B cell (primary cell): ENCODE measurements at regions not wholly inside any gene's neighbourhood (a gene's known extent, or its start where the extent isn't known, plus 50 kb on each side); places are given as distances from the start of the nearest gene placed in this dataset.

Experiments
- ATAC-seq: fragments of 200-7000 bp; cut with Tn5 transposase; one replicate; pipeline ENCODE4 v1.10.0; 2021; ENCODE audit warnings: low read depth, mild to moderate bottlenecking, moderate number of reproducible peaks, moderate library complexity
- CTCF ChIA-PET: fragments of 350-600 bp; sonication (Branson Sonifier 250); formaldehyde crosslinking; loops from one replicate; lab custom pipeline; 2021; ENCODE audit warnings: antibody characterized with exemption, inconsistent platforms; lab: Charles Lee
- POLR2A ChIA-PET: fragments of 350-600 bp; sonication (Branson Sonifier 250); formaldehyde crosslinking; loops from one replicate; lab custom pipeline; 2021; ENCODE audit warnings: antibody characterized with exemption; lab: Charles Lee
- DNase-seq: peaks from one replicate; pipeline ENCODE4 v3.0.0; 2013
- H2AFZ ChIP-seq: 2 replicates; pipeline ENCODE4 v1.6.1; 2012; ENCODE audit warnings: mild to moderate bottlenecking, low read depth, low read length; ENCODE audit not compliant: insufficient read depth, poor library complexity, severe bottlenecking
- H3K27ac ChIP-seq, 2 donors: 1 replicate in 1 of 2; 2 replicates in 1 of 2; pipeline ENCODE4 v1.5.1; 2012 to 2013; ENCODE audit warnings: low read length in 2 of 2, mild to moderate bottlenecking in 2 of 2, moderate library complexity in 1 of 2
- H3K27me3 ChIP-seq, 4 experiments: fragments of 200-600 bp in 1 of 4; sonication (generic) in 1 of 4; replicated peaks in 1 of 4; 1 replicate in 2 of 4; 2 replicates in 2 of 4; pipeline versions ENCODE4 v1.6.1 to v1.7.0; 2013 to 2016; ENCODE audit warnings: low read length in 3 of 4, mild to moderate bottlenecking in 2 of 4, mixed read lengths in 1 of 4, moderate library complexity in 1 of 4; ENCODE audit not compliant: insufficient read depth in 4 of 4, control insufficient read depth in 3 of 4; ENCODE audit errors: control extremely low read depth in 1 of 4
- H3K36me3 ChIP-seq, 2 experiments: replicated peaks in 1 of 2; 1 replicate in 1 of 2; 2 replicates in 1 of 2; pipeline versions ENCODE4 v1.6.1 to v1.7.1; 2013; ENCODE audit warnings: low read length in 1 of 2; ENCODE audit not compliant: insufficient read depth in 2 of 2, control insufficient read depth in 1 of 2; ENCODE audit errors: control extremely low read depth in 1 of 2, extremely low read depth in 1 of 2
- H3K4me1 ChIP-seq, 2 donors: fragments of 200-600 bp in 1 of 2; sonication (generic) in 1 of 2; 1 replicate in 1 of 2; 2 replicates in 1 of 2; pipeline versions ENCODE4 v1.5.1 to v1.6.1; 2013 to 2017; ENCODE audit warnings: low read length in 2 of 2; ENCODE audit not compliant: control insufficient read depth in 2 of 2, insufficient read depth in 2 of 2
- H3K4me2 ChIP-seq: replicated peaks from 2 replicates; pipeline ENCODE3; 2012; ENCODE audit warnings: mild to moderate bottlenecking, low read depth, low read length; ENCODE audit not compliant: poor library complexity, severe bottlenecking
- H3K4me3 ChIP-seq, 5 experiments: fragments of 200-600 bp in 1 of 5; sonication (generic) in 1 of 5; 1 replicate in 3 of 5; 2 replicates in 2 of 5; pipeline versions ENCODE4 v1.5.1 to v1.7.0; 2011 to 2016; ENCODE audit warnings: low read length in 4 of 5, mild to moderate bottlenecking in 4 of 5, low read depth in 2 of 5, control low read depth in 1 of 5, moderate library complexity in 1 of 5; ENCODE audit not compliant: insufficient read depth in 1 of 5; ENCODE audit errors: control extremely low read depth in 1 of 5, extremely low read depth in 1 of 5
- H3K79me2 ChIP-seq: fragments of 200-600 bp; sonication (generic); one replicate; pipeline ENCODE4 v1.6.0; 2016; ENCODE audit warnings: low read length; ENCODE audit not compliant: control insufficient read depth, insufficient read depth
- H3K9ac ChIP-seq: fragments of 200-600 bp; sonication (generic); 2 replicates; pipeline ENCODE4 v1.6.1; 2017; ENCODE audit warnings: mild to moderate bottlenecking, low read length, moderate library complexity
- H3K9me3 ChIP-seq, 3 donors: one replicate each; pipeline versions ENCODE4 v1.6.1 to v1.7.1; 2013; ENCODE audit warnings: low read length in 2 of 3; ENCODE audit not compliant: control insufficient read depth in 2 of 3, insufficient read depth in 1 of 3; ENCODE audit errors: control extremely low read depth in 1 of 3
- H4K20me1 ChIP-seq: 2 replicates; pipeline ENCODE4 v1.6.0; 2012; ENCODE audit warnings: mild to moderate bottlenecking, low read length; ENCODE audit not compliant: insufficient read depth, control insufficient read depth, poor library complexity, severe bottlenecking
- H3K27ac Mint-ChIP-seq: one replicate; pipeline ENCODE4 v1.8.0; 2021; ENCODE audit warnings: mixed read lengths
- H3K27me3 Mint-ChIP-seq: one replicate; pipeline ENCODE4 v1.8.0; 2021; ENCODE audit warnings: mixed read lengths
- H3K4me1 Mint-ChIP-seq: one replicate; pipeline ENCODE4 v1.8.0; 2021; ENCODE audit warnings: mixed read lengths
- H3K4me3 Mint-ChIP-seq: one replicate; pipeline ENCODE4 v1.8.0; 2021; ENCODE audit warnings: mixed read lengths
- H3K9me3 Mint-ChIP-seq: one replicate; pipeline ENCODE4 v1.8.0; 2022; ENCODE audit warnings: mixed read lengths; ENCODE audit not compliant: insufficient read depth
- CTCF ChIP-seq: fragments of 200-600 bp; IDR thresholded peaks from one replicate; pipeline ENCODE4 v1.8.0; 2022; ENCODE audit warnings: antibody characterized with exemption, mild to moderate bottlenecking
- EZH2 ChIP-seq: IDR thresholded peaks from 2 replicates; pipeline ENCODE4 v1.6.1; 2012; ENCODE audit warnings: borderline replicate concordance, low read depth, mild to moderate bottlenecking, moderate library complexity, low read length; ENCODE audit not compliant: insufficient read depth, poor library complexity, severe bottlenecking
- WGBS: methylation state at CpG from one replicate; pipeline ENCODE4 v1.1.5; 2013; ENCODE audit warnings: missing lambda C conversion rate; ENCODE audit not compliant: insufficient coverage; 5-methylcytosine and 5-hydroxymethylcytosine counted together
- intact Hi-C: fragments of 100-400 bp; cut with micrococcal nuclease; formaldehyde crosslinking; loops from one replicate; pipeline ENCODE4 v1.10.0; 2022

GRCh38 chr2:104518256-104518655, 335.7 kb upstream of the POU3F3 start:
- Histone ChIP-seq H3K4me2 (no peak overlapping the region), H3K27ac (no peak overlapping the region), H3K9me3 (no peaks in the 10 kb centered on the region), H3K9ac (no peak overlapping the region), H3K27me3 (peaks cover 0 to under 1% (median 0%) of the 10 kb centered on the region in 4 experiments), H2AFZ (no peak overlapping the region), H3K79me2 (no peaks in the 10 kb centered on the region), H3K36me3 (no peaks in the 10 kb centered on the region), H4K20me1 (no peaks in the 10 kb centered on the region), H3K4me1 (no peaks in the 10 kb centered on the region), H3K4me3 (no peak overlapping the region)
- ChIA-PET POLR2A (no interaction called here), CTCF (no interaction called here)
- no peaks in the 10 kb centered on the region for H3K27me3 Mint-ChIP-seq
- no peak for ATAC-seq
- no peak overlapping the region for H3K4me3 Mint-ChIP-seq
- WGBS: 100% methylated on average over 6 of the region's 6 CpGs
- no peaks in the 10 kb centered on the region for H3K9me3 Mint-ChIP-seq
- DNase-seq: no peak
- no peak overlapping the region for H3K27ac Mint-ChIP-seq
- TF ChIP-seq EZH2 (no peak), CTCF (no peak)
- intact Hi-C loops: no loop called here
- H3K4me1 Mint-ChIP-seq: no peaks in the 10 kb centered on the region

- Histone ChIP-seq H2AFZ (no peak overlapping the region), H3K27ac (no peak overlapping the region), H3K27me3 (no peaks in the 10 kb centered on the region), H3K4me3 (no peak overlapping the region), H3K4me1 (no peaks in the 10 kb centered on the region), H3K79me2 (no peaks in the 10 kb centered on the region), H3K36me3 (no peaks in the 10 kb centered on the region), H3K9ac (no peak overlapping the region), H4K20me1 (no peaks in the 10 kb centered on the region), H3K9me3 (no peaks in the 10 kb centered on the region), H3K4me2 (no peak overlapping the region)
- no peaks in the 10 kb centered on the region for H3K4me1 Mint-ChIP-seq
- DNase-seq (no peak), ATAC-seq (no peak)
- ChIA-PET POLR2A (no interaction called here), CTCF (no interaction called here)
- TF ChIP-seq CTCF (no peak), EZH2 (no peak)
- H3K9me3 Mint-ChIP-seq: no peaks in the 10 kb centered on the region
- 70% methylated on average over 5 of the region's 5 CpGs for WGBS
- H3K27ac Mint-ChIP-seq: no peak overlapping the region
- intact Hi-C loops: no loop called here
- no peak overlapping the region for H3K4me3 Mint-ChIP-seq
- H3K27me3 Mint-ChIP-seq: no peaks in the 10 kb centered on the region
Measured at GRCh38 chr2:104521247-104521646, 332.7 kb upstream of the POU3F3 start.
